HG03108 (cell line): ENCODE measurements at regions not wholly inside any gene's neighbourhood (a gene's known extent, or its start where the extent isn't known, plus 50 kb on each side); places are given as distances from the start of the nearest gene placed in this dataset.

Experiments
- ATAC-seq: cut with Tn5 transposase; IDR thresholded peaks from one replicate; pipeline ENCODE4 v1.9.1; 2021; ENCODE audit warnings: moderate library complexity; ENCODE audit not compliant: unreplicated experiment

DNA sequence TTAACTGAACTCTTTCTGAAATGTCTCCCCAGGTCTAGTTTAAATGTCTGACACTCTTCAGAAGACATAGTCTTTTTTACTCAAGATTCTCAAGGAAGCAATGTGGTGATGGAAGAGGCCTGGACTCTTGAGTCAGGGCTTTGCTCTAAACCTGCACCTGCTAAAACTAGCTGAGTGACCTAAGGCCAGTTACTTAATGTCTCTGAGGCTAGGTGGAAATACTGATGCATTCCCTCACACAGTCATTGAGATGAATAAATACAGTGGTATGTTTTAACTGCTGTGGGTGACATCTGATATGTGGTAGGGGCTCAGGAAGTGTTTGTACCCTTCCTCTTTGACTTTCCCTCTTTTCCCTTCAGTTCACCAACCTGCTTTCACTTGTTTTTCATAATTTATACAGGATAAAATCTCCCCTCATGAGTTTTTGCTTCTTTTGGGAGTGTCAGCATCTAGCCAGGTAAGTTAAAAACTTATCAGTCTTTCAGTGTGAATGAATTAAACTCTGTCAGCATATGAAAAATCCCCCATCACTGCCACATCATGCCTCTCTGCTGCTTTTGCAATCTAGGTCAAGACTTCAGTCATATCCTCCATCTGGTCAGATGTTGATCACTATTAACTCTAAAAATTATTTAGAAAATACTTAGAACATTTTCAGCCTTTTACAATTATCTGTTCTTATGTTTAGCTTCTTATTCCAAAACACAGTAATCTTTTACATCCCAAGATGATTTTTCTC is 178.7 kb upstream of the TNFAIP3 start:
- ATAC-seq, result no peak

DNA sequence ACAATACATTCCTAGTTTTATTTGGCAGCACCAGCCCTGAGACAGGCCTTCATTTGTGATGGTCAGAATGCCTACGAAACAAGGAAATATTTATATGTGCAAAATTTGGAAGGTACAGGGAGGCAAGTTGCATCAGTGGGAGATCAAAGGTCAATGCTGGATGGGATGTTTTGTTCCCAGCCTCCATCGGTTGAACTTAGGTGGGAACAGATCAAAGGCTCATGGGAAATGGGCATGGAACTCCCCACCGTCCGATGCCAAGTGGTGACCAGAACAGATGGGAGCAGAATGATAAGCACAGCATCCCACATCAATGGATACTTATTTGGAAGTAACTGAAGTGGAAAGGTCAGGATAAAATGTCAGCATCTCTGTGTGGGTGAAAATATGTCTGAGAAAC is 177.7 kb upstream of the TNFAIP3 start:
- no peak for ATAC-seq

DNA sequence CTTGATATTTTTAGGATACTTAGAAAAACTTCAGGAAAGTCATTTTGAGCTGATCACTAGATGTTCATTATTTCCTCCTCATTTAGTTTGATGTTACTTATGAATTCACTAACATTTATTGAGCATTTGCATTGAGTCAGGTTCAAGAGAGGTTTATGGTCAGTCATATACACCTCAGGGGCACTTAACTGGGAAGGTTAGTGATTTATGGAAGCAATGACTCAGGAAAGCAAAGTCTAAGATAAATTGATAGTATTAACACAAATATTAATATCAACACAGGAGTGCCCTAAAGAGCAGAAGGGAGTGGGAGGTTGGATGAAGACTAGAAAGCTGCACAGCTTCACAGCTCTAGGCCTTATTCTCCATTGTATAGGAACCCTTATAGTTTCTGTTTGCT is 177.0 kb upstream of the TNFAIP3 start:
- ATAC-seq, result no peak

DNA sequence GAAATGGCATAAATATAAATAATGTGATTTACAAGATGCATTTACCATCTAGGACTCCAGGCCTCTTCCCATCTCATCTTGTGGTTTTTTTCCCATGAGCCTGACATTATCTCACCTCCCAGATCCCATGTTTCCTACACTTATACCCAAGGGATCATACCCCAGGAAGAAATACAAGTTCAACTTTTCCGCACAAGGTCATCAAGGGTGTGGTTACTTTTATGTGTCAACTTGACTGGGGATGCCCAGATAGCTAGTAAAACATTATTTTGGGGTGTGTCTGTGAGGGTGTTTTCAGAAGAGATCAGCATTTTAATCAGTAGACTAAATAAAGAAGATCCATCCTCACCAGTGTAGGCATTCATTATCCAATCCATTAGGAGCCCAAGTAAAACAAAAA is 176.3 kb upstream of the TNFAIP3 start:
- ATAC-seq, result no peak

DNA sequence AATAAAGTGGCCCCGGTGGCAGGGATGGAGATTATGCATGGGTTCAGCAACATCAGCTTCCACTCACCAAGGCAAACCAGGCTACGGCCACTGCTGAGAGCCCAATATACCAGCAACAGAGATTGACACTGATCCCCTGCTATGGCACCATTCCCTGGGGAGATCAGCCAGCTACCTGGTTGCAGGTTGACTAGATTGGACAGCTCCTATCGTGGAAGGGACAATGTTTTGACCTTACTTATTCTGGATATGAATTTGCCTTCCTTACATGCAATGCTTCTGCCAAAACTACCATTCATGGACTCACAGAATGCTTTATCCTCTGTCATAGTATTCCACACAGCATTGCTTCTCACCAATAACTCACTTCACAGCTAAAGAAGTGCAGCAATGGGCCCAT is 174.8 kb upstream of the TNFAIP3 start:
- no peak for ATAC-seq

DNA sequence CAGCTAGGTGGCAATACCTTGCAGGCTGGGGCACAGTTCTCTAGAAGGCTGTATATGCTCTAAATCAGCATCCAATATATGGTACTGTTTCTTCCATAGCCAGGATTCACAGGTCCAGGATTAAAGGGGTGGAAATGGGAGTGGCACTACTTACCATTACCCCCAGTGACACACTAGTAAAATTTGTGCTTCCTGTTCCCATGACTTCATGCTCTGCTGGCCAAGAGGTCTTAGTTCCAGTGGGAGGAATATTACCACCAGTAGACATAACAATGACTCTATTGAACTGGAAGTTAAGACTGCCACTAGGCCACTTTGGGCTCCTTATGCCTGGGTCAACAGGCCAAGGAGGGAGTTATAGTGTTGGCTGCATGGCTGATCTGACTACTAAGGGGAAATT is 174.3 kb upstream of the TNFAIP3 start:
- no peak for ATAC-seq

DNA sequence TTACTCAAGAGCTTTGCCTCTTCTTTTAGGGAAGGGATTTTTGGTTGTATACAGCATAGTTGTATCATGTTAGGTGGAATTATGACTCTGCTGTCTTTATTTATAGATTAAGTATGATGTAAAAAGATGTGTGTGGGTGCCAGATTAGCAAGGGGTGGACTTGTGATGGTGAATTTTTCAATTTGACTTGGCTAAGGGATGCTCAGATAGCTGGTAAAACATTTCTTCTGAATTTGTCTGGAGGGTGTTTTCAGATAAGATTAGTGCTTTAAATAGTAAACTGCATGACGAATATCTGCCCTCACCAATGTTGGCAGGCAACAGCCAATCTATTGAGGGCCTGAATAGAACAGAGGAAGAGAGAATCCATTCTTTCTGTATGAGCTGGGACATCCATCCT is 173.3 kb upstream of the TNFAIP3 start:
- no peak for ATAC-seq

DNA sequence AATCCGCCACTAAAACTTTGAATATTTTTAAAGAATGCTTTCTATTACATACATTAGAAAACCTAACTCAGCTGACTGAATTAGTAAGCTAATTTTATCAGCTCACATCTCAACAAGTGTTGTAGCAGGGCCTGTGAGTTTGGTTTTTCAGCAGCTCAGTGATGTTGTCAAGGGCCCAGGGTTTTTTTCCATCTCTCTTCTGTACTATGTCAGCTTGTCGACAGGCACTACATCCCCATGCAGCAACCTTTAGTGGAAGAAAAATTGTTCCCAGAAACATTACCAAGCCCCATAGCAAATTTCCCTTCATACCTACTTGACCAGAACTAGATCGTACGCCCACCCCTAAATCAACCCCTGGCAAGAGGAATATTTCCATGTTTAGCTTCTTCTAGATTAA is 170.3 kb upstream of the TNFAIP3 start:
- no peak for ATAC-seq

DNA sequence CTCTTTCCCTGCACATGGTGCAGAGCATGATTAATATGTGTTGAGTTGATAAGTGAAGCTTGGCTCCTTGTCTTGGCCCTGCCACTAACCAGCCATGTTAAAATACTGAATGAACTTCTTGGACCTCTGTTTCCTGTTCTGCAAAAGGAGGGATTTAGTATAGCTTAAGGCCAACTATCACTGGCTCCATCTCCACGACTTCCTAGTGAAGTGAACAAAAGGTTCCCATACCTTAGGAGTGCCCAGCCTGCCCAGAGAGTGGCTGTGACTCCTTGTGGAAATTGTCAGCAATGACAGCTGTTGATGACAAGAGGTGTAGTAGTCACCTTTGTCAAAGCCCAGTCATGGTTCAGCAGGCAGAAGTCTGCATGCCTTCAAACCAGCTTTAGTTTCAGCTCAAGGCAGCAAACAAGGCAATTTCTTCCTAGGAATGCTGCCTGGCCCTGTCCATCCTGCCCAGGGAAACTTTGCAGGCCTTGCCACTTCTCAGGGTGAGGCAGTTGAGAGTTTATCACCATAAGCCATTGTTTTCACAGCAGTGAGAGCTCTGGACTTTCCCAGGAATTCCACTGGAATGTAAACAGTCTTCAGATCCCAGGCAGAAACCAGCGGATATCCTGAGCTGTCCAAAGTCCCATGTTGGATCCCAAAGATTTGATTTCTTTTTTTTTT is 169.7 kb upstream of the TNFAIP3 start:
- ATAC-seq, result peak; percentile 55

DNA sequence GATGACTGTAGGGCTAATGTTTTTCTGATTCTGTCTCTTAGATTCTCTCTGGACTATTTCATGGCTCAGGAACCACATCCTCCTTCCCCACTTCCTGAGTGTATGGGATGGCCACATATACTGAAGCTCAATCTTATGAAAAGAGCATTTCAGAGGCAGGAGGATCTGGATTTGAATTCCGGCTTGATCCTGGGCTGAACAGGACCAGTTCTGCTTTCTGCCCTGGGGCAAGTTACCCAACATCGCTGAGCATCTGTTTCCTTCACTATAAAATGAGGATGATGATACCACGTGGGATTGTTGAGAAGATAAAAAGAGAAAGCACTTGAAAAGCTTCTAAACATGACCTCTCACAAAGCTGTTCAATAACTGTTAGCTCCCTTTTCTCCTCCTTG is 168.4 kb upstream of the TNFAIP3 start:
- ATAC-seq, result no peak

DNA sequence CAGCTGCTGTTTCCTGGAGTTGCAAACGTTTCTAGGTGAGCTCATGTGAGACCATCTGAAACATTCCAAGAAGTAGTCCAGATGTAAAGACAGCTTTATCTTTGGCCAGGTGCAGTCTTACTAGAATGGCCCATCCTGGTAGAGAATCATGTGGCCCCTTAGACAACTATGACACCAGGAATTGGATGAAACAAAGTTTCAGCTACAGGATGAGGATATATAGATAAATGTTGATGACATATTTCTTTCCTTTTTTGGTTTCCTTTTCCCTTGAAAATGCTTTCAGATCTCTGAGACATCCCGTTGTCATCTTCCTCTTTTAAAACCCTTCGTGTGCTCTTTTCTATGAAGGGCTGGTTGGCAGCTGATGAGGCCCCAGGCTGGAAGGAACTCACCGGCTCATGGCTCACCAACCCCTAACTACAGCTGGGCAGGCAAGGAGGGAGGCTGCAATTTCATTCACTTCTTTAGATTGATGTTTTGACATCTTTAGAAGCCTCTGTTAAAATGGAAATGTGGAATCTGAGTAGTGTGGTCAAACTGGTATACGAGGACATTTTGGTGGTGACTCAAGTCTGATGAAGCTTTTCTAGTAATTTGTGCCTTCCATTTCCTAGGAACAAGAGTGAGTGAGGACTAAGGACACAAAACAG is 167.9 kb upstream of the TNFAIP3 start:
- no peak for ATAC-seq

DNA sequence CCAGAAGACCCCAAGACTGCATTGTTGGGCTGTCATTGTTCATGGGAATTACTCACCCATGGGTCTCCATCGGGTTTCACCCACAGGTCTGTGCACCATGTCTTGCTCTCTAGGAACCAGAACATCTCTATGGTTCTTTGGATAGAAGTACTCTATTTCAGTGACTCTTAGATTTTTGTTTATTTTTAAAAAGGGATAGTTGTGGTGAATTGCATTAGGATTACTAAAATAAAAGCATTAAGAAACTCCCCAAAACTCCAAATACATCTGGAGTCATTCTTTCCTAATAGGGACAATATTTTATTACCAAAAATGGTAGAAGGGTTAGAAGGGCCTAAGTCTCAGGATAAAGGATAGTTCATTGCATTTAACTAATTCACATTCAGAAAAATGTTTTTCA is 166.9 kb upstream of the TNFAIP3 start:
- no peak for ATAC-seq

DNA sequence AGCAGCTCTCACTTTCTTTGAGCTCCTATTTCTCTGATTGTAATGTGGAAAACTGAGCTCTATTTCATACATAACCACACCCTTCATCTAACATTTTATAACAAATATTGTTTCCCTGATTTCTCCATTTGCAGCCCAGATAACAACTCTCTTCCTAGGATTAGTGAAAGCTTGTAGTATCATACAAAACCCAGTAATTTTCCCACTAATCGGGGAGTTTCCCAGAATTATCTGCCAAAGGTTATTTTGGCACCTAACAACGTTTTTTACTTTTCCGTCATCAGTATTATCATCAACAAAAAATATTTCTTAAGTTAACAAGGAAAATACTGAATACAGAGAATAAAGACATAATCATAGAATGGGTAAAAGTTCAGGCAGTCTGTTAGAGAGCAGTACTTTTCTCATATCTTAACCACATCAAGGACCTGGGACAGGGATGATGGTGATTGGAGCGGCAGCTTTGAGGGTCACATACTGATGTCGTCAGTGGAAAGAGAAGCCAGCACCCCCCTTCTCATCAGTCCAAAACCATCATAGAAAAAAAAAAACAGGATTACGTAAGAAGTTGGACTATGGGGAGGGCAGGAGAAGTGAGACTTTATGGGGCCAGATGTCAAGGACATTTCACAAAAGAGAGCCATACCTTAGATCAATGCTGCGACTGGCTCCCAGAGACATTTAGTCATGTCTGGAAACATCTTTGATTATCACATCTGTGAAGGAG is 166.1 kb upstream of the TNFAIP3 start:
- no peak for ATAC-seq

DNA sequence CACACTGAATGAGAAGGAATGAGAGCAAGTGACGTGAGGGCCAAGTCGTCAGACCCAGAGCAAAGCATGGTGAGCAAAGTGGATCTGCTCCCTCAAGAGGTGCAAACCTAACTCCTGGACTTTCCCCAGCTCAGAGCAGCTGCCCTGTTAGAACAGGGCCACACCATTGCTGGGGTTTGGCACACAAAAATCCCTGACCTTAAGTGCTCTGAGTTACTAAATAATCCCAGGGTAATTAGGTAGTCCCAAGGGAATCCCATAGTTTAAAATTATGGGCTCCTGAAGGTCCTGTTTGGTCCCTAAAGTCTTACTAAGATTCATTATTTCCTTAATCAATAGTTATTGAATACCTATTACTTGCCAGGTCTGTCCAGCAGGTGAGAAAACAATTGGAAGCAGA is 165.1 kb upstream of the TNFAIP3 start:
- no peak for ATAC-seq

DNA sequence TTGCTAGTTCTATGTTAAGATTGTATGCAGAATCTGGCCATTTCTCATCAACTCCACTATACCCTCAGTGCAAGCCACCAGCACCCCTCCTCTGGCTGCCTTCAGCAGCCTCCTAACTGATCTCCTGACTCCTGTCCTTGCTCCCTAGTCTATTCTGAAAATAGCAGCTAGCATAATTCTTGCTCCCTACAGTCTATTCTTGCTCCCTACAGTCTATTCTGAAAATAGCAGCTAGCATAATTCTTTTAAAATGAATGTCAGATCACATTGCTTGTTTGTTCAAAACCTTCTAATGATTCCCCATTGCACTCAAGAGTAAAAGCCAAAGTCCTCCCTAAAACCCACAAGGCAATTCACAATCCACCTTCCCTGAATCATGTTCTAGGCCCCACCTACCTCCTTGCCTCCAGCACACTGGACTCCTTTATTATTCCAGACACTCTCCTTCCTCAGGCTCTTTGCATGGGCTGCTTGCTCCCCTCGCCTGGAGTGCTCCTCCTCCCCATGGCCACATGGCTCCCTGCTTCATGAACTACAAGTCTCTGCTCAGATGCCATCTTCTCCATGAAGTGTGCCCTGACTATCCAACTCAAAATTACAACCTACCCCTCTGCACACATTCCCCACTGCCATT is 164.2 kb upstream of the TNFAIP3 start:
- ATAC-seq, result no peak

DNA sequence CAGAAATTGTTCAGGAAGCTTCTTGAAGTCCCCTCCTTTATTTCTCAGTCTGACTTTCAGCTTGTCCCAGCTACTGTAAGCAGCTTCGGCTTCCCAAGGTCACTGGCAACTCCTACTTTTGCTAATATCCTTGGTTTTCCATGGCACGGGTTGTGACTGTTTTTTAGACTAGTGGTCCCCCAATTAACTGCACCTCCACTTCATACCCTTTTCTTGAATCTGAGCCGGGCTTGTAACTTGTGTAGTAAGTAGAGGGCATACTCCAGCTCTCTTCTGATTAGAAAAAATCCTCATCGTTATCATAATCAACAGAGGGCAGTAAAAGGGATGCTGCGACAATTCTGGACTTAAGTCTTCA is 162.3 kb upstream of the TNFAIP3 start:
- ATAC-seq, result no peak

DNA sequence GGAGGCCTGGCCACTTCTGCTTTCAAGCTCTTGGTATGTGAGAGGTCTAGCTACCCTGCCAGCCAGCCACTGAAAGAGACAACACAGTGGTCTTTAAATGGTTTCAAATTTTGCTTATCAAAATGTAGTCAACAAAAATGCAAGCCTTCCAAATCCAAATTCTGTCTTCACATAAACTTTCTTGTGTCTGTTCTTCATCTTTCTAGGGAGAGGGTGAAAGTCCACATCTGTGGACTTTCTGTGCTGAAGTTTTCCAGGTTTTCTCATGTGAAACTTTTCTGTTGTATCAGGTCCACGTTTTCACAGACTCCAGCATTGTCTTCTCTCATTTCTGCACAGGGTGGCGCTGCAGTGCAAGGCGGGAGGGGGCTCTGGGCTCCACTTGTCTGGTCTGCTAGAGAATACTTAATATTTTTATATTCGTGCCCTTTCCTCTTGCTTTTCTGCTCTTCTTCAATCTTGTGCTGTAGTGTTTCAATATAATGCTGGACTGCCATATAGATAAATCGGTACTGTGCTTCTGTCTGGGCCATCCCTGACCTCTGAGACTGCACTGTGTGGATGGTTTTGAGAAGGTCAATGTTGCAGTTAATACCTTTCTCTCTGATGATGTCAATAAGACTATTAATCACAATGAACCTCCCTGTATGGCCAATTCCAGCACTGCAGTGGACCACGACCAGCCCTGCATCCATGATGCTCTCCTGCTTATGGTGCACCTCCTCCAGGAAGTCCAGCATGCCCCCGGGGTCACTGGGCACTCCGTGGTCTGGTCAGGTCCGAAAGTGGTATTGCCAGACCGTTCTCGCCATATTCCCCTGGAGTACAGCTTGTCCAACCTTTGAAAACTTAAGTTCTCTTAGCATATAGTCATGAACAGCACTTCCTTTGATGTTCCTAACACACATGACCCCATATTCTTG is 161.6 kb upstream of the TNFAIP3 start:
- ATAC-seq, result no peak

DNA sequence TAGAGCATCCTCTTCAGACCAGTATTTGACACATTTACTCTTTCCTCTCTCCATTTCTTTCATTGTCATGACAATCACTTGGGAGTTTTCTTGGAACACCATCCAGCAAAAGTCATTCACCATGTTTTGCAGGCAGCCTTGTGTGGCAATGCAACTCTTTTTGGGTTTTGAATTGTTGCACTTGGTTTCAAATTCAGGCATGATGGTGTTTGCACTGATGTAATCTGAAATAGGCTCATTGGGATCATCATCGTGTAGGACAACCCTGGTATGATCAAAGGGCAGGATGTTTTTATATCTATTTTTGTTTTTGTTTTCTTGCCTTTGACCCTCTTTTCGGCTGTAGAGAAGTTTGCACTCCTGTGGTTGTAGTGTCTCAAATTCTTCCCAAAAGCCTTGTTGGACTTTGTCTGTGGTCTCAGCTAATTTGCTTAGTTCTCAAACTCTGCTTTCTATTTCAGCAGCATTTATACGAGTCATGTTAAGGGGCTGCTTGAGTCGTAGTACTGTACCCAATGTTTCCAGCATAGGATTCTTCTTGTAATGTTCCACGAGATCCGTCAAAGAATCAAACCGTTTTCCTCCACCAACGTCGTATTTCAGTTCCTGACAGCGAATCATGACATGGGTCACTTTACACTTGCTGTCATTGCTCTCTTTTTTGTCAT is 160.8 kb upstream of the TNFAIP3 start:
- ATAC-seq, result no peak

DNA sequence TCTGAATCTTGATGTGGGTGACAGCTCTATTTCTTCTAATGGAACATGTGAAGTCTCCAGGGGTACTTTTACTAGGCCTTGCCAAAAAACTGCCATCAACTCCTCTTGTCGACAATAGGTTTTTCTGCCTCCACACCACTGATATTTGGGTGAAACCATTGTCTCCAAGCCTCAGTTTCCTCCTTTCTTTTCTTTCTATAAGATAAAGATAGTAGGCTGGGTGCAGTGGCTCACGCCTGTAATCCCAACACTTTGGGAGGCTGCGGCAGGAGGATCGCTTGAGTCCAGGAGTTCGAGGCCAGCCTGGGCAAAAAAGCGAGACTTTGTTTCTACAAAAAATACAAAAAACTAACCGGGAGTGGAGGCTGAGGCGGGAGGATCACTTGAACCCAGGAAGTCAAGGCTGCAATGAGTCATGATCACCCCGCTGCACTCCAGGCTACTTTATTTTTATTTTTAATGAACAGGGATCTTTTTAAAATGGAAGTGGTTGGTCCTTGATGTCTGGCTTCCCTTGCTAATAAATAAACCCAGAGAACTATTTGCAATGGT is 159.9 kb upstream of the TNFAIP3 start:
- no peak for ATAC-seq
